Activated gamma-delta T cell (primary cell): ENCODE measurements at regions not wholly inside any gene's neighbourhood (a gene's known extent, or its start where the extent isn't known, plus 50 kb on each side); places are given as distances from the start of the nearest gene placed in this dataset.
"Not testable (repeated sequence)": the region's sequence is repeated elsewhere in the genome, so short reads cannot be mapped to it uniquely, and the experiment has no call there.

Experiments
- DNase-seq: peaks from one replicate; lab custom pipeline; 2025; lab: John Stamatoyannopoulos, UW

DNA sequence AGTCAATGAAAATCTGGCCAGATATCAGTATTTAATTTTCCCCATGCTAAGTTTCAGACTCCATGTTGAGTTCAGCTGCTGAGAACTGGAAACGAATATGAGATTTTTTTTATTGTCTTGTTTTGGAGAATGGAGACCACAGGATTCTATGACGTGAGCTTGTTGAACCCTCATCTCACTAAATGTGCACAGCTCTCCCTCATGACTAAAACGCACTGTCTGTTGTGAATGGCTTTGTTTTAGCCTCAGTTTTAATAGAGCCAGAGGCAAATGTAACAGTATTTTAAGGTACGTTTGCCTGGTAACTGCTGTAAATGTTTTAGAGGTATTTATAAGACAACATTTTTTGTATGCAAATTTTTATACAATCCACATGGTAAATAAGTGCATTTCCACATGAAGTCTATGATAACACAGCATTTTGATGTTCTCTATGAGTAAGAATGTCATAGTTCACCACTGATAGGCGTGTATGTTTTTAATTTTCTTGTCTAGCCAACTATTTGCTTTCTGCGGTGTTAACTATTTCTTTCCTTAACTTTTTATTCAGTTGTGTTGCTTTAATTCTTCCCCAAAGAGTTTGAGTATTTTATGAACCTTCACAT, 1159.3 kb upstream of the TENM3 start:
- no peak for DNase-seq

DNA sequence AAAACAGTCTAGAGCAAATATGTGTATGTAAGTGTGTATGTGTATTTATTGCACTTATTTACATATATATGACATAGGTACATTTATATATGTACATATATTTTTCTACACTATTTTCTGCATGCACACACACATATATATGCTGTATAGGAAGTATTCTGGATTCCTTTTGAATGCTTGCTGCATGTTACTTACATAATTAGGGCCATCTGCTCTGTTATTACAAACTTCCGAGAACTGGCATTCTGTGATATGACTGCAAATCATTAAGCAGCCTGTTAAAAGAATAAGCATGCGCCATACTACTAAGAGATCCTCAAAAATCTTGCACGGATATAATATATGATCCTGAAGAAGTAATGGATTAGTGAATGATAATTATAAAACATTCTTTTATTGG, 1157.6 kb upstream of the TENM3 start:
- no peak for DNase-seq

DNA sequence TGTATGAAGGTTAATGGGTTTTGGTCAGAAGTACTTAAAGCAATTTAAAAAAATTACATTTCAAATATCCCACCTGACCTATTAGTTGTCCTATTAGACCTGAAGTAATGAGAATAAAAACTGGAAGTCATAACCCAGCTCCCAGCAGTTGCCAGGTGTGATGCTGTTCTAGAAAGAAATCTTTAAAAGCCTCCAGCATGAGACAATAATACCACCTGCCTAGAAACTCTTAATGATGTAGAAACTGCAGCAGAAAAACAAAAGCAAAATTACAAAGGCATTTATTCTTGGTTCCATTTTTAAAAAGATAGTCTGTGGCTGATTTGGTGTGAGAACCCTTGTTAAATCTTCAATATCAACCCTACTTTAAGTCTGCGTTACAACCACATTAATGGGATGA, 1137.7 kb upstream of the TENM3 start:
- no peak for DNase-seq

DNA sequence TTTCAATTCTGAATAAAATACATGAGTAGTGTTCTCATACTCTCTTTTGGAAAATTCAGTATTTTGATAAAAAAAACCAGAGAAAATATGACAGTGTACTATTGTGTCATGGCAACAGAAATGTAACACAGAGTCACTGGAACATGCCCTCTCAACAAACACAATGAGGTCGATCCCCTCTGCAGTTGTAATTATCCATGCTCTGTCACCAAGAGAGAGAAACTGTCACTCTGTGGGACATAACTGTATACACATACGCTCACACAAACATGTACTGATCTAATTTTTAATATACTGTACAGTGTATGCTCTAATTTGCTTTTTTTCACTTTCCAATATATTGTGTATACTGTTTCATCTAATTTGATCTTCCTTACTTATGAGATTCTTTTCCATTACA, 1136.8 kb upstream of the TENM3 start:
- no peak for DNase-seq

DNA sequence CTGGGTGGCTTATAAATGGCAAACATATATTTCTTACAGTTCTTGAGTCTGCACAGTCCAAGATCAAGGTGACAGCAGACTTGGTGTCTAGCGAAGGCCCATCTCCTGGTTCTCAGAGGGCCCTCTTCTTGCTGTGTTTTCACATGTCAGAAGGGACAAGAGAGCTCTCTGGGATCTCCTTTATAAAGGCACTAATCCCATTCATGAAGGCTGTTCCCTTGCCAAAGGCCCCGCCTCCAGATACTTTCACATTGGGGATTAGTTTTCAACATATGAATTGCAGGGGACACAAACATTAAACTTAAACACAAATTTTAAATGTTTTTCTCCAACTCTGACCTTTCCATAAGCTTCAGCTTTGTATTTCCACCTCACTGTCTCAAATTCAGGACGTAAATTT, 1135.0 kb upstream of the TENM3 start:
- no peak for DNase-seq

GRCh38 chr4:181119186-181119585, 1124.0 kb upstream of the TENM3 start:
- no peak for DNase-seq

GRCh38 chr4:181121733-181122132, 1121.5 kb upstream of the TENM3 start:
- DNase-seq, result no peak

GRCh38 chr4:181127171-181127570, 1116.0 kb upstream of the TENM3 start:
- DNase-seq, result no peak

DNA sequence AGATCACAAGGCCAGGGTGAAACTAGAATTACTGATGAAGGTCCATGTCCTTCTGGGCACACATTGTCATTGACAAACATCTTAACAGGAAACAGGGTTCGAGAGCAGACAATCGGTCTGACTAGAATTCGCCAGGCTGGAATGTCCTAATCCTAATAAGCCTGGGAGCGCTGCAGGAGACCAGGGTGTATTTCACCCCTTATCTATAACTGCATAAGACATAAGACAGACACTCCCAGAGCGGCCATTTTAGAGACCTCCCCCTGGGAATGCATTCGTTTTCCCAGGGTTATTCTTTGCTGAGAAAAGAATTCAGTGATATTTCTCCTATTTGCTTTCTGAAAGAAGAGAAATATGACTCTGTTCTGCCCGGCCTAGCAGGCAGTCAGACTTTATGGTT, 1112.9 kb upstream of the TENM3 start:
- DNase-seq, result not testable (repeated sequence)

DNA sequence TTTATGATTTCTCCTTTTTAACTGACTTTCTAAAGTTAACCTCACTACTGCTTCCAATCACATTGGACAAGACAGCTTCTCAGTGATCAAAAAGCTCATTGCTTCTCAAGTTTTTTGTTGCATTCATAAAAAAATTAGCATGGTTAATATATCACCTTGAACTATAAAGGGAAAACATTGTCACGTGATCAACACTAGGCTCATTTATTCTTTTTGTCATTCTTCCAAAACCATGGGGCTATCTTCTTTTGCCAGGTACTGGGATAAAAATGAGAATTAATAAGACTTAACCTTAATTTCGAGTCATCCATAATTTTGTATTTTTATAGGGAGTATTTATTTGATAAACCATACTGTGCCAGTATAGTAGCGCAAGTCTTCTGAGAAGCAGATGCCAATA, 1105.9 kb upstream of the TENM3 start:
- DNase-seq, result no peak

DNA sequence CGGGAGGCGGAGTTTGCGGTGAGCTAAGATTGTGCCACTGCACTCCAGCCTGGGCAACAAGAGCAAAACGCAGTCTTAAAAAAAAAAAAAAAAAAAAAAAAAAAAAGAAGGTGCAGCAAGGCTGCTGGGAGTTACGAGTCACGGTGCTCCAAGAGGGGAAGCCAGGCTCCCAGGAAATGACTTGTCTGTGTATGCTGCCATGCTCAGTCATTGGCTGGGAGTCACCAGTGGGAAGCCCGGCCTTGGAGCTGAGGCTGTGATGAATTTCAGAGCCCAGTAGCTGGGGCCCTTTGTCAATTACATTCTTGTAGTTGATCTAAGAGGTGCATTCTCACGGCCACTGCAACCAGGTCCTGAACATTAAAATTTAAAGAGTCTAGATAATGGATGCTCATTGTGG, 1105.1 kb upstream of the TENM3 start:
- DNase-seq, result no peak

GRCh38 chr4:181140037-181140603, 1103.1 kb upstream of the TENM3 start:
- DNase-seq, result no peak

DNA sequence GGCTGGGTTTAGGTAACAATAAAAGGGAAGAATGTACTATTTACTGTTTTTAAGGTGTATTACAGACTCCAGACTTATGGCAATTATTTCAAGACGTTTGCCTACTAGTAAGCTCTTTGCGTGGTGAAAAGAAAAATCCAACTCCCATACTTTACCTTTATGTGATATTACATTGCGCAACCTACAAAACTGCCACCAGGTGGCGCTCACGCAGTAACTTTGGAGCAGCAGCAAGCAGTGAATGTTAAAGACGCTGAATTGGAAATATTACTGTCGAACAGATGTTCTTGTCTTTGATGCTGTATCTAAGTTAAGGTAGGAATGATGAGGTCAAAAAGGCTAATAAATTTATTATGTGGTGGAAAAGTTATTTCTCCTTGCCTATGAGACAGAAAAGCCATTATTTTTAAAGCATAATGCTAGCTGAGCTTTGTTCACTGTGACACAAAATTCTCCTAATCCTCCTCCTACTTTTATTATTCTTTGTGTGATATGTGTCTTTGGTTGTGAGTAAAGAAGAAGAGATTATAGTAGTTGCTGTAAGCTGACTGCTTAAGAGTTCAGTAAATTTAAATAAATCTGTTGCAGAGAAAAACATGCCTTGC, 1099.8 kb upstream of the TENM3 start:
- DNase-seq, result no peak

- no peak for DNase-seq
These were observed 1097.2 kb upstream of the TENM3 start for GRCh38 chr4:181146051-181146450.

DNA sequence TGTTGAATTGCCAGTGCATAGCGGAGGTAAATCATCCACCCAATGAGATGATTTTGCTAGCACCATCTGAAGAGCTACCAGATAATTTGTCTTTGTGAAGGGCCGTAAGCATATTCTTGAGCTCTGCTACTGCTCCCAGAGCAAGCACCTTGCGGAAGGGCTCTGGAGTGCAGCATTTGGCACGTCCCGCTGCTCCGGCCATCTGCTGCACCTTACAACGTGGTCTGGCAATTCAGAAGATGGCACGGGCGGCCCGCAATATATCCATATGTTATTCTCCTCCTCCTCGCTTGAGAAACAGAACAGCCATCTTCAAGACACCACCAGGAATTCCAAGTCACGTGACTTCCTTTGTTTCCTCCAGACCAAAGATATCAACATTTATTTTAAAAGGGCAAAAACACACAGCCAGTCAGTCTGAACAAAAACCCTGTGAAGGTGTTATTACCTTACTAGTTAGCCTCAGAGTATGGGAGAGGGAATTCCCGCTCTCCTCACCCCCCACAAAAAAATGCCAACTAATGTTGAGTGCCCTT, 1095.7 kb upstream of the TENM3 start:
- no peak for DNase-seq

DNA sequence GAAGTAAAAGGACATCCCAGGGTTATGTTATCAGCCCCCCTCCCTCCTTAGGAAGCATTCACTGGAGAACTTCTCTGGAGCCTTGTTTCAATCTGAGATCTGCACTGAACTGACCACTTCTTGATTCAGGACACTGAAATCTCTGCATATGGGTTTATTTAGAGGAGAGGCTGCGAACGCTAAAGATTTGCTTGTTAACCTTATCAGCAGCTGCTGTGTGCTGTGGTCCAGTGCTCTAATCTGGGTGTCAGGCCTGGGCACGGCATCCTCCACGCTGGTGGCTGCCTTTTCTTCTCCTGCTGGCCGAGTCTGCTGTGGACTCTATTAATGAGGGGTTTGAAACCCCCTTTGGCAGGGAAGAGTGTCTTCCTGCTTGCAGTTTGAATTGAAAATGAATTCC, 1094.7 kb upstream of the TENM3 start:
- no peak for DNase-seq

DNA sequence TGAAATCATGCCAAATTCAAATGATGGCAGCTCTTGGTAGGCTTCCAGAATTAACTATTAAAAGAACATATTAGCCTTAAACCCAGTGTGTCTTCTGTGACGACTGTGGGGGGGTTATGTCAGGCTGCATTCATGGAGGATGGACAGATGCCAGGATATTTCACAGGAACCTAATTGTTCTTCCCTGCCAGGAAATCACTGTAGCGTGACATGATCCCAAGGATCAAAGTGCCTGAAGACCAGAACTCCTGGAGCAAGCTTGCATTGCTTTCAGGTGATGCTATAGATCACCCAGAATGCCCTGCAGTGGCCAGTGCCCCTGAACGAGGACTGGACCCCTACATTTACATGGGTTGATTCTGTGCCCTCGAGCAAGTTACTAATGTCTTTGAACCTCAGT, 1093.0 kb upstream of the TENM3 start:
- DNase-seq, result no peak

DNA sequence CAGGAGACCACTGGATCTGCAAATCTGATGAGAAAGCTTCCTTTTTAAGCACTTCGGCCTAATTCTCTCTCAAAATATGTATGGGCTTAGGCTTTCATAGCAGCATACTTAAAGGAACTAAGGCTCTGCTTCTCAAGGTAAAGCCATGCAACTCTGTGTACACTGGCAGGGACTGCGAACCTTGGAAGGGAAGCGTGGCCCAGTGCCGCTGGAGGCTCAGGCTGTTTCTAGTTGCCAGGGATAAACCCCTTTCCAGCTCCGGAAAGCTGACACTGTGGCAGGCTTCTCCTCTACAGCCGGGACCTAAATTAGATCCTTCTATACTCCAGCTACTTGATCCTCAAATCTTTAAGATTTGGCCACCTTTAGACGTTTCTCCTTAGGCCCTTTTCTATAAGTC, 1091.3 kb upstream of the TENM3 start:
- DNase-seq, result no peak

DNA sequence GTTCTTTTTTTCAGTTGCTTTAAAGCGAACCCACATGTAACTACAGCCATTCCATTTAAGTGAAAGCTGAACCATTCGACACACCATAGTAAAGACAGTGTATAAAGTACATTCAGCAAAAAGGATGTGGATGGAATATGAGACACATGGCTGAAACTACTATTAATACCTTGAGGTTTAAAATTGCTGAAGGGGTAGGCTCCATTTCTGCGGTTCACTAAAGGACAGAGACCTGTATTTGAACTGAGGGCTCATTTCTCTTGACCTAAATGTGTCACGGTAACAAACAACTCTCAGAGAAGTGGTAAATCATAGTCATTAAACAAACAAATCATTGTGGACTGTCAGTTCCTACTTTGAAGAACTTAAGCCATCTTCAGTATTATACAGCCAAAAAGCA, 1085.6 kb upstream of the TENM3 start:
- DNase-seq, result no peak

- no peak for DNase-seq
These were observed 1084.2 kb upstream of the TENM3 start for GRCh38 chr4:181158971-181159370.

GRCh38 chr4:181161669-181162068, 1081.5 kb upstream of the TENM3 start:
- DNase-seq, result no peak

GRCh38 chr4:181162266-181162665, 1080.9 kb upstream of the TENM3 start:
- no peak for DNase-seq

- DNase-seq, result no peak
These were observed 1080.5 kb upstream of the TENM3 start for GRCh38 chr4:181162676-181163075.
